HG03159 (cell line): ENCODE measurements at regions not wholly inside any gene's neighbourhood (a gene's known extent, or its start where the extent isn't known, plus 50 kb on each side); places are given as distances from the start of the nearest gene placed in this dataset.
"Not testable (repeated sequence)": the region's sequence is repeated elsewhere in the genome, so short reads cannot be mapped to it uniquely, and the experiment has no call there.

ENCODE experiments used
- ATAC-seq: cut with Tn5 transposase; IDR thresholded peaks from one replicate; pipeline ENCODE4 v1.9.1; 2021; ENCODE audit warnings: mild to moderate bottlenecking, moderate library complexity; ENCODE audit not compliant: unreplicated experiment

DNA sequence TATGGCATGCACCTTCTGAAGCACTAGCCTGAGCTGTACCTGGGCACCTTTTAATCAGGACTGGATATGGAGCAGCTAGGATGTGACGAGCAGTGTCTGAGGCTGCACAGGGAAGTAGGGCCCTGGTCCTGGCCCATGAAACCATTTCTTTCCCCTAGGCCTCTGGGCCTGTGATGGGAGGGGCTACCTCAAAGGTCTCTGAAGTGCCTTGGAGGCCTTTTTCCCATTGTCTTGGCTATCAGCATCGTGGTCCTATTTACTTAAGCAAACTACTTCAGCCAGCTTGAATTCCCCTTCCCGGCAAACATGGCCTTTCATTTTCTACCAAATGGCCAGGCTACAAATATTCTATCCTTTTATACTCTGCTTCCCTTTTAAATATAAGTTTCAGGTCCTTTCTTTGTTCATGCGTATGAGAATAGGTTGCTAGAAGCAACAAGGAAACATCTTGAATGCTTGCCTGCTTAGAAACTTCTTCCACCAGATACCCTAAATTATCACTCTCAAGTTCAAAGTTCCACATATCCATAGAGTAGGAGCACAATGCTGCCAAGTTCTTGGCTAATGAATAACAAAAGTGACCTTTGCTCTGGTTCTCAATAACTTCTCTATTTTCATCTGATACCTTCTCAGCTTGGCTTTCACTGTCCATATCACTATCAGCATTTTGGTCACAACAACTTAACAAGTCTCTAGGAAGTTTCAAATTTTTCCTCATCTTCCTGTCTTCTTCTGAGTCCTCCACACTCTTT is 673.1 kb downstream of the HTR1B start:
- ATAC-seq: no peak

DNA sequence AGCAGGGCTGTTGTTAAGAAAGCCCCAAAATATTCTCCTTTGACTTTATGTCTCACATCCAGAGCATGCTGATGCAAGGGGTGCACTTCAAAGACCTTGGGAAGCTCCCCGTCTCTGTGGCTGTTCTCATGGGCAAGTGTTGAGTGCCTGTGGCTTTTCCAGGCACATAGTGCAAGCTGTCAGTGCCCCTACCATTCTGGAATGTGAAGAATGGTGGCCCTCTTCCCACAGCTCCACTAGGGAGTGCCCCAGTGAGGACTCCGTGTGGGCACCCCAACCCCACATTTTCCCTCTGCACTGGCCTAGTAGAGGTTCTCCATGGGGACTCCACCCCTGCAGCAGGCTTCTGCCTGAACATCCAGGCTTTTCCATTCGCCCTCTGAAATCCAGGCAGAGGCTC is 673.7 kb downstream of the HTR1B start:
- ATAC-seq: no peak

DNA sequence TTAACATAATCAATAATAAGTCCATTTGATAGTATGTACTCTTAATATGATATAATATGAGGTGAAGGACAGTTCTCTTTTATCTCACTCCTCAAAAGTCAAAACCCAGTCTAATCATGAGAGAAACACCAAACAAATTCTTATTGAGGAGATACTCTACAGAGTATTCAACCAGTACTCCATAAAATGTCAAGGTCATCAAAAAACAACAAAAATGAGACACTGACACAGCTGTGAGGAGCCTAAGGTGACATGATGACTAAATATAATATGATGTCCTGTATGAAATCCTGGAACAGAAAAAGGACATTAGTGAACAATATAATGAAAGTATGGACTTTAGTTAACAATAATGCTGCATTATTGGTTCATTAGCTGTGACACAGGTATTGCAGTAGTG is 675.1 kb downstream of the HTR1B start:
- ATAC-seq: no peak

DNA sequence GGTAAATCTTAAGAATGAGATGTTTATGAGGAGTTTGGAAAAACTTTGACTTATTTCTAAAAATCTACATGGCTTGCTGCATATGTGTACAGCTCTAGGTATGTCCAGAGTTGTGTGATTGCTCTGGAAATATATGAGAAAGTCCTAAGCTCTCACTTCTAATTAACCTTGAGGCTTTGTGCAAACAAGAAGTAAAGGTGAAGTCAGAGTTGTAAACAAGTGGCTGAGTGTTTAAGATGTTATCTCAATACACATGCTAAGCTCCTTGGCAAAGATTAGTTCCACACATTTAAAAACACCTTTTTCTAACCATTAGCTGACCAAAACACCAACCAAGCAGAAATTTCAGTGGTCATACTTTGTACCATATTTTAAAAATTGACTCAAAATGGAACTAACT is 684.2 kb downstream of the HTR1B start:
- no peak for ATAC-seq

DNA sequence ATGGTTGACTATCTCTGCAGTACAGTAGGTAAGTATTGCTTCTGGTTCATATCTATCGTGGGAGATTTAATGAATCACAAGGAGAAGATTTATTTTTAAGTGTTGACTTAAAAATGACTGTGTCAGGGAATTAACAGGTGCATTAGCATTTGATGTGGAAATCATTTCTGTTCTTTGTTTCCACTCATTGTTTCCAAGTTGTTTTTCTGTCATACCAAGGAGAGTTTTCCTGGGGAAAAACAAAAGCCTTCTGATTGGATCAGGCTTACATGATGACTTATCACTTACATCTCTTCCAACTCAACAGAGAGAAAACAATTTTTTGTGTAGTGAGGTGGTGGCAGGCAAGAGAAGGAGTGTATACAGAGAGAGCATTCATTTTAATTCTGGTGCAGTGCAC is 686.4 kb downstream of the HTR1B start:
- ATAC-seq: no peak

DNA sequence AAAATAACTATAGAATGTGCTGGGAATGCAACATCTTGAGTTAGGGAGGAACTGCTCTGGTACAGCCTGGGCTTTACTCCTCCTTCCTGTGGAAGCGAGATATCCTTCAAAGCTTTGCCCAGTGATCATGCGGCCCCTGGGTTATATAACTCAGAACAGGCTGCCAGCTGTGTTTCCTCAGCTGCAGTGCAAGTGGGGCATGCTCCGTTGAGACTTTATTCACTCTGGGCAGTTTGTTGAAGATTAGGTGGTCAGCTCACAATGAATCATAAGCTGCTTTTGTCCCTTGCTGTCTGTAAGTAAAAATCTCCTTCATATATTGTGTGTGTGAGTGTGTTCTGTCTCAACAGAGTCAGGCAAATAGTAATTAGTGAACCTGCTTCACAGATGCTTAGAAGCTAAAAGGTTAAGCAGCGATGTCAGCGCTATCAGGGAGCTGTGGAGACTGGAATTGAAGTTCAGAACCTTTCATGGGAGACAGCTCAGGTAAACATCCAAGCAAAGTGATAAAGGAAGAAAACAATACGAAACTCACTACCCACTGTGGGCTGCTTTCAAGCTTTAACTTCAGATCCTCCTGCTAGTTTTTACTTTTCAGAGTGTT is 688.4 kb downstream of the HTR1B start:
- ATAC-seq: no peak

DNA sequence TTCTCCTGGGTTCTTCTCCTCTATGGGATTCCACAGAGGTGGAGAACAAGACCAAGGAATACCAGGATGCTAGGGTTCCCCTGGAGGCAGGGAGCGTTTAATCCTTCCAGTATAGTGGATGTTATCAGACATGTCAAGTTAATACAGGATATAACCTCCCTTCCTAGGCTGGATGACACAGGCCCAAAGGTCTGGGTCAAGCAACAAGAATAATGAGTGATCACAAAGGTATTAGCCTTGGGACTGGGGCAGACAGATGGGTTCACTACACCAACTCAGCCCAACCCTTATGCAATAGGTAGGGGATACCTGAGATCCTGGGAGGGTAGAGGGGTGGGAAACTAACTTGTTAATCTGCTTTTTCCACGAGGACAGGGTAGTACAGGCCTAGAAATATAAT is 690.3 kb downstream of the HTR1B start:
- ATAC-seq: no peak

DNA sequence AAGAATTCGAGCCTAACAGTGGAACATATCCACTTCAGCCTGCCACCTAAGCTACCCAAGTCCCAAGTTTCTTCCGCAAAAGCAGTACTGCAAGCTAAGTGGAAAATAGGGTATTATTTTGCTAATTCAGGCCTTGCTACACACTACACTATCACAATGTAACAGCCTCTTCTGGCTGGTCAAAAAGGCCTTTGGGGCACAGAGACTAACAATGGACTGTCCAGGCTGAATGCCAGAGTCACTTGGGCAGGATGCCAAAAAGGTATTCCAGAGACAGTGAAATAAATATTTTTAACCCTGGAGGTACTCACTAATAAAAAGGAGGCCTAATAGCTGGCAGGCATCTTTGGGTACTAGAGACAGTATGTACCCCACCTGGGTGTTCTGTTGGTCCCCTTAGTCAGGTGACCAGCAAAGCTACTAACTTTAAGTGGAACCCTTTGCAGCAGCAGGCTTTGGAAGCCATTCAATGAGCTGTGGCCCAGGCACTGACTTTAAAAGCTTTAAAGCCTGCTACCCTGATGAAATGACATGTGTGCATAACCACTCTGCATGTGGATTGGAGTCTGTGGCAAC is 692.1 kb downstream of the HTR1B start:
- ATAC-seq: no peak

DNA sequence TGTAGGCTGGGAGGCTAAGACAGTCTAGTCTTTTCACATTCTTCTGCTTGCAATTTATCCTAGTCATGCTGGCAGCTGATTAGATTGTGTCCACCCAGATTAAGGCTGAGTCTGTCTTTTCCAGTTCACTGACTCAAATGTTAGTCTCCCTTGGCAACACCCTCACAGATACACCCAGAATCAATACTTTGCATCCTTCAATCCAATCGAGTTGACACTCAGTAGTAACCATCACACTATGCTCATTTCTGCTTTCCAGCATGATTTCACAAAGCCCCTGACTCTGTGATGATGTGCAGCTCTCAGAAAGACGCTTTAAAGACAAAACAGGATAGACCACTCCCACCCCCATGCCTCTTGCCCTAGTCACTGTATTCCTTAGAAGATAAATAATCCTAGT is 693.0 kb downstream of the HTR1B start:
- ATAC-seq: no peak

DNA sequence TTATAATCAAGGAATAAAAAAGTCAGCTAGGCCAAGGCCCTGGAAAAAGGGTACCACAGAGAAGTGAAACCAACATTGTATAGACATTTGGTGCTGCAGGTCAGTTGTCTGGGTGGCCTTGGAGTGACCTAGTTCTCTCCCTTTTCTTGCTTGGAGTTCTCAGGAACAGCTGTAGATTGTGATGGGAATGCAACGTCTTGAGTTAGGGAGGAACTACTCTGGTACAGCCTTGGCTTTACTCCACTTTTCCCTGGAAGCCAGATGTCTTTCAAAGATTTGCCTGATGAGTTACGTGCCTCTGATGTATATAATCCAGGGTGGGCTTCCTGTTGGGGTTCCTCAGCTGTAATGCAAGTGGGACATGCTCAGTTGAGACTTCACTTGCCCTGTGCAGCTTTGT is 694.7 kb downstream of the HTR1B start:
- ATAC-seq: no peak

DNA sequence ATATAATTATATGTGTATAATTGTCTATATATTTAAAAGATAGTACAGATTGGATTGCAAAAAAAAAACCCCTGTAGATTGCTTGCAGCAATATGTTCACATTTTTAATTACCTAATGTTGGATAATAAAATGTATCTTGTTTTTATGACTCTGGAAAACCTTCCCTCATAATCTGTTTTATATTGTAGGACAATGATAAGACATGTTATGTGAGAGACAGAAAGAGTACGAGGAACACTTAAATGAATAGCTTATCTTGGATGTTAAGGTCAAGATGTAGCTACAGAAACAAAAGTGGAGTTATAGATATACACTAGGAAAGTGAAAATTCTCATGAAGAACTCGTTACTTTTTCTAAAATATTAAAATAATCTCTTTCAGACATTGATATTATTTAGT is 691.6 kb upstream of the IMPG1 start:
- no peak for ATAC-seq

DNA sequence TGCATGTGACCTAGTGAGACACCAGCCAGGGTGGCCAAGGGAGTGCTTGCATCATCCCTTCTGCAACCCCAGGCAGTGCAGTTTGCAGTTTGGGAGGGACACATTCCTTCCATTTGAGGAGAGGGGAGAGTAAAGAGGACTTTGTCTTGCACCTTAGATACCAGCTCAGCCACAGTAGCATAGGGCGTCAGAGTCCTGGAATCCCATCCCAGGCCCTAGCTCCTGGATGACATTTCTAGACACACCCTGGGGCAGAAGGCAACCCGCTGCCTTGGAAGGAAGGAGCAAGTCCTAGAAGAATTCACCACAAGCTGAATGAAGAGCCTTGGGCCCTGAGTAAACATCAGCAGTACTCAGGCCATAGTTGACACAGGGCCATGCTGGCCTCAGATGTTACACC is 680.4 kb upstream of the IMPG1 start:
- no peak for ATAC-seq

DNA sequence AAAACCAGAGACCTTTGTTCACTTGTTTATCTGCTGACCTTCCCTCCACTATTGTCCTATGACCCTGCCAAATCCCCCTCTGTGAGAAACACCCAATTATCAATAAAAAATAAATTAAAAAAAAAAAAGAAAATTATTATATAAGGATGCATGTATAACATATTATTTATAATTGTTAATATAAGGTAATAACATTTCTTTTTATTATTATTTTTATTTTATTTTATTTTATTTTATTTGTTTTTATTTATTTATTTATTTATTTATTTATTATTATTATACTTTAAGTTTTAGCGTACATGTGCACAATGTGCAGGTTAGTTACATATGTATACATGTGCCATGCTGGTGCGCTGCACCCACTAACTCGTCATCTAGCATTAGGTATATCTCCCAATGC is 672.9 kb upstream of the IMPG1 start:
- not testable (repeated sequence) for ATAC-seq

DNA sequence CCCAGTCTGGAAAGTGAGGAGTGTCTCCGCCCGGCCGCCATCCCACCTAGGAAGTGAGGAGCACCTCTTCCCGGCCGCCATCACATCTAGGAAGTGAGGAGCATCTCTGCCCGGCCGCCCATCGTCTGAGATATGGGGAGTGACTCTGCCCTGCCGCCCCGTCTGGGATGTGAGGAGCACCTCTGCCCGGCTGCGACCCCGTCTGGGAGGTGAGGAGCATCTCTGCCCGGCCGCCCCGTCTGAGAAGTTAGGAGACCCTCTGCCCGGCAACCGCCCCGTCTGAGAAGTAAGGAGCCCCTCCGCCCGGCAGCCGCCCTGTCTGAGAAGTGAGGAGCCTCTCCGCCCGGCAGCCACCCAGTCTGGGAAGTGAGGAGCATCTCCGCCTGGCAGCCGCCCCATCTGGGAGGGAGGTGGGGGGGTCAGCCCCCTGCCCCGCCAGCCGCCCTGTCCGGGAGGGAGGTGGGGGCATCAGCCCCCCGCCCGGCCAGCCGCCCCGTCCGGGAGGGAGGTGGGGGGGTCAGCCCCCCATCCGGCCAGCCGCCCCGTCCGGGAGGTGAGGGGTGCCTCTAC is 671.8 kb upstream of the IMPG1 start:
- not testable (repeated sequence) for ATAC-seq

DNA sequence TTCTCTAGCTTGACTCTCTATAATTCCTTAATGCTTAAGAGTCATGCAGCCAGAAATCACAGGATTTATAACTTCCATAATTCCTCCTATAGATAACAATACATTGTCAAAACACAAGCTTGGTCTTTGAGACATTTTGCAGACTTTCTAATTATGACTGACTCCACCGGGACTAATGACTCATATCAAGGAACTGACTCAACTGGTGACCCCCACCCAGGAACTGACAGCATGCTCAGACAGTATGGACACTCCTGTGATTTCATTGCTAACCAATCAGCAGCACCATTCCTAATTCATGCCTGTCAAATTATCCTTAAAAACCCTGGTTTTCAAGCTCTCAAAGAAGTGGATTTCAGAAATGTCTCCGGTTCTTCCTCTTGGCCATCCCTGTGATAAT is 670.5 kb upstream of the IMPG1 start:
- no peak for ATAC-seq

DNA sequence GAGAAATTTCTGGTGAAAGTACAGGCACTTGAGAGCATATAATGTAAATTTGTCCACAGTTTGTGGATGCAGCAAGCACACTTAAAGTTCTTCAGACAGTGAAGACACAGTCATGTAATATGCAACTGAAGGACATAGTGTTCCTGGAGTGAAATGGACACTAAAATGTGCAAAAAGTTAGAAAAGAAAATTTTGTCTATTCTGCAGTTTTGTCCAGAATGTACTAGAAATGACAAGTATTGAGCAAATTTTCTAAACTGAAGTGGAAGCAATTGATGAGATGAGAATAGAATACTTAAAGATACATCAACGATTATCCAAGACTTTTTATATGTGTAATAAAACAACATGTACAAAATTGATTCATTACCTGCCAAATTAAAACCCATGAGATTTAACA is 647.0 kb upstream of the IMPG1 start:
- ATAC-seq: no peak

DNA sequence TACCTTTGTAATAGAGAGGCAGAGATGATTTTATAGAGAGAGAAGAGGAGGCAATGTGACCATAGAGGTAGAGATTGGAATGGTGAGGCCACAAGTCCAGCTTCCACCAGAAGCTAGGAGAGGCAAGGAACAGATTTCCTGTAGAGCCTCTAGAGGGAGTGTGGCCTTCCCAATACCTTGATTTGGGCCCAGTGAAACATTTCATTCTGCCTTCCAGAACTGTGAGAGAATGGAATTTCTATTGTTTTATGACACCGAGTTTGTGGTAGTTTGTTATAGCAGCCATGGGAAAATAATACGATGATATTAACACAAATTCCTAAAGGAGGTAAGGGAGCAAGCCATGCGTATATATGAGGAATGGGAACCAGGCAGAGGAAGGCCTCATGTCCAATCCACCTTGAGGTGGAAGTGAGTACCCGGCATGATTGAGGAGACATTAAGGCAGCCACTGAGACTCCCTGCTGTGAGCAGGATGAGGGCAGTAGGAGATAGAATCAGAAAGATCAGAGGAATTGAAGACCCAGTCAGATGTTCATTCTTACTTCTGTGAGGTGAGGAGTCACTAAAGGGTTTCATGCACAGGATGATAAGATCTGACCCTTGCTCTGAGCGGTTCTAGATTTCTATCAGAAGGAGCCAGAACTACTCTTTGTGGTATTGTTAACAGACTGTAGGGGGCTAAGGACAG is 636.3 kb upstream of the IMPG1 start:
- no peak for ATAC-seq

DNA sequence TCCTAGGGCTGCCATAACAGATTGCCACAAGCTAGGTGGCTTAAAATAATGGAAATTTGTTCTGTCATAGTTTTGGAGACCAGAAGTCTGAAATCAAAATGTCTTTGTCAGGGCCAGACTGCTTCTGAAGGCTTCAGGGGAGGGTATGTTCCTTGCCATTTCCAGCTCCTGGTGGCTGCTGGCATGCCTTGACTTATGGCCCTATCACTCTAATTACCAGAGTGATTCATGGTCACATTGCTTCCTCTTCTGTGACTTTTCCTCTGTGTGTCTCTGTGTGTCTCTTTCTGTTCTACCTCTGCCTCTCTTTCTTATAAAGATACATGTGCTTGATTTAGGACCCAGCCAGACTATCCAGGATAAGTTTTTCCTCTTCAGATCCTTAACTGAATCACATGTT is 635.2 kb upstream of the IMPG1 start:
- no peak for ATAC-seq

DNA sequence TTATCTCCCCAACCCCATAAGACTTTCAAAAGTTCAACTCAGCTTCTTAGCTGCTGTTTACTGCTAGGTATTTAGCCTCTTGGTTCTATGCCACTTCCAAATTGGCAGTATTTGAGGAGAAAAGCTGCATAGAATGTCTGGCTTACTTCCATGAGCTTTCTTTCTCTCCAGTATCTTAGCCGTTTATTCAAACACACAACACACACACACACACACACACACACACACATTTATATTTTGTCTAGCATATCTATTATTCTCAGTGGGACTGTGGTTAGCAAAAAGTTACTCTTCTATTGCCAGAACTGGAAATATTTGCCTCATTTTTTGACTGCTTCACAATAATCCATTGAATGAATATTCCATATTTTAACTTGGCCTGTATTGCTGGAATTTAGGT is 634.2 kb upstream of the IMPG1 start:
- no peak for ATAC-seq

DNA sequence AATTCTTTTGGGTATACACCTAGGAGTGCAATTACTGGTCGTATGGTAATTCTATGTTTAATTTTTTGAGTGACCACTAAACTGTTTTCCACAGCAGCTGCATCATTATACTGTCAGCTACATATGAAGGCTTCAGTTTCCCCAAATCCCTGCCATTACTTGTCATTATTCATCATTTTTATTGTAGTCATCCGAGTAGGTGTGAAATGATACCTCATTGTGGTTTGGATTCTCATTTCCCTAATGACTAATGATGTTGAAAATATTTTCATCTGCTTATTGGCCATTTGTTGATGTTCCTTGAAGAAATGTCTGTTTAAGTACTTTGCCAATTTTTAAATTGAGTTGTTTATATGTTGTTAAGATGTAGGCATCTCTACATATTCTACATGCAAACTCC is 633.6 kb upstream of the IMPG1 start:
- ATAC-seq: no peak

DNA sequence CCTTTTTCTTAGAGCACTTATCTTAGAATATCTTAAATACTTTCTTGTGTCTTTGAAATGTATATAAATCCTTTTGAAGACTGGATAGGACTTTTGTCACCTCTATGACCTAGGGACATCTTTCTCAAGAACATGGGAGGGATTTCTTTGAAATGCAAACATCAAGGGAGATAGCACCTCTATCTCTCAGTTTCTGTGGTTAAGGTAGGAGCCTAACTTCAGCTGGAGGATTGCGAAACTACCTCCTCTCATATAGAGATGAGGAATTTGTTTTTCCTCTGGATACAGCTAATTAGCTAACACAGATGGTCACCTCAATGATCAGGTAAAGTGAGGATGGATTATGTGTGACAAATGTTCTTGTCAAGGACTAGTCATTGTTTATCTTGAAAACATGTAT is 631.3 kb upstream of the IMPG1 start:
- ATAC-seq: no peak

DNA sequence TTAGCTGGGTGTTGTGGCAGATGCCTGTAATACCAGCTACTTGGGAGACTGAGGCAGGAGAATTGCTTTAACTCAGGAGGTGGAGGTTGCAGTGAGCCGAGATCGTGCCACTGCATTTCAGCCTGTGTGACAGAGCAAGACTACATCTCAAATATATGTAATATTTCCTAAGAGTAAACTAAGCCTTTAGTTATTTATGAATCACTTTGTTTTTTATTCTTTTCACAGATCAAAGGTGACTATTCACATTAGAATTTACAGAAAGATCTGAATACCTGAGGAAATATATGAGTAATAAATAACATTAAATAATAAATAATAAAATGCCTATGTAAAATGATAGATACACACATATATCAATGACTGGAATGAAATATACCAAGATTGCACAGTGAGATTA is 630.8 kb upstream of the IMPG1 start:
- ATAC-seq: no peak
